NT2/D1 (cell line): ENCODE measurements at regions not wholly inside any gene's neighbourhood (a gene's known extent, or its start where the extent isn't known, plus 50 kb on each side); places are given as distances from the start of the nearest gene placed in this dataset.

Source experiments
- SUZ12 ChIP-seq: IDR thresholded peaks from 2 replicates; pipeline ENCODE4 v1.6.1; 2011; ENCODE audit not compliant: insufficient read length, insufficient read depth; ENCODE audit errors: extremely low read depth
- YY1 ChIP-seq: IDR thresholded peaks from 2 replicates; pipeline ENCODE4 v1.6.1; 2011; ENCODE audit not compliant: insufficient read length, insufficient read depth
- ZNF274 ChIP-seq: IDR thresholded peaks from 2 replicates; pipeline ENCODE4 v1.6.1; 2011; ENCODE audit warnings: mild to moderate bottlenecking, low read depth, low read length

GRCh38 chr1:218201601-218202000 lies 83.5 kb upstream of the RRP15 start:
- TF ChIP-seq SUZ12 (no peak), YY1 (no peak), ZNF274 (no peak)
